HL-60/S4 treated with phorbol 12-myristate 13-acetate at 8.2 ng/mL for 4 days and 3 days (cell line): ENCODE measurements at regions not wholly inside any gene's neighbourhood (a gene's known extent, or its start where the extent isn't known, plus 50 kb on each side); places are given as distances from the start of the nearest gene placed in this dataset.

ENCODE experiments used
- in situ Hi-C: fragments of 300-500 bp; cut with MboI; formaldehyde crosslinking; loops from 2 replicates; pipeline ENCODE4 v1.15.0; 2022; ENCODE audit warnings: low sequenced_read_pairs

DNA sequence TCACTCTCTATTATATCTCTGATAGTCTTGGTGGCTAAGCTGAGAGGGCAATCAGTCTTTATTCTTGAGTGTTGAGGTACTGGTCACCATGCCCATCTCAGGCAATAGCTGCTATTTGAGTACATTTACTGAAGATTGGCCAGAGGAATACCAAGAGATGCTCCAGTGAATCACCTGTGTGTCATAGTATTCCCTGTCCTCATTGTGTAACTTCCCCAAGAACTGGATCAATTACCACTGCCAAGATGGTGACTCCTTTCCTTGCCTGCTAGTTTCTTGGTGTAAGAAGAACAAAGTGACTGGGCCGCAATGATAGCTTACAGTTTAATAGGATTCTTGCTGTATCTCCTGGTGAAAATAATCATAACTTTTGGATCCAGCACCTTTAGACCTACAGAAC, 418.7 kb upstream of the KIF2A start:
- in situ Hi-C loops: no loop called here

DNA sequence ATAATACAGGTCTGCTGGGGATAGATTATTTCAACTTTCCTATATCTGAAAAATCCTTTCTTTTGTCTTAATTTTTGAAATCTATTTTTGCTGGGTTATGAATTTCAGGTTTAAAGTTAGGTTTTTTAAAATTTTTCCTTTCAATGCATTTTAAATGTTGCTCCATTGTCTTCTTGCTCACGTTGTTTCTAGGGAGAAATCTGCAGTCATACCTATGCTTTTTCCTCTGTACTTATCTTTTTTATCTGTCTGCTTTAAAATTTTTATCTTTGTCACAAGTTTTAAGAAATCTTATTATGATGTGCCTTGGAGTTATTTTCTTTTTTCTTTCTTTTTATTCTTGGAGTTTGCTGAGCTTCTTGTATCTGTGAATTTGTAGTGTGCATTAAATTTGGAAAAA, 412.0 kb upstream of the KIF2A start:
- in situ Hi-C loops: no loop called here

GRCh38 chr5:61896811-61897210, 409.2 kb upstream of the KIF2A start:
- in situ Hi-C loops: no loop called here

DNA sequence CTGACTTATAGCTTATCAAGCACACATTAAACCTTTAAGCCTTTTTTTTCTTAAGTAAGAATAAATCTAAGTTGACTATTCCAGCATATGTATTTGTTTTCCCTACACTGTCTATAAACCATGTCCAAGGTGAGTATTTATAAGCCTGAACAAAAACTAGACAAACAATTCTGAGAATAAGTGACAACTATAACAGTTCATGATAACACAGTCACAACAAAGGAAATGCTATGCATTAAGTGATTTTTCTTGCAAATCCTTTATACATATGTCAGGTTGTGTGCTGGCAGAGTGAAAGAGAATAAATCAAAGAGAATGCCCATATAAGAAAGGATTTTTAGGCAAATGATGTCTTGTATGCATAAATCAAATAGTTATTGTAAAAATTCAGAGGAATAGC, 408.8 kb upstream of the KIF2A start:
- in situ Hi-C loops: no loop called here

GRCh38 chr5:61901997-61902396, 404.0 kb upstream of the KIF2A start:
- in situ Hi-C loops: no loop called here

DNA sequence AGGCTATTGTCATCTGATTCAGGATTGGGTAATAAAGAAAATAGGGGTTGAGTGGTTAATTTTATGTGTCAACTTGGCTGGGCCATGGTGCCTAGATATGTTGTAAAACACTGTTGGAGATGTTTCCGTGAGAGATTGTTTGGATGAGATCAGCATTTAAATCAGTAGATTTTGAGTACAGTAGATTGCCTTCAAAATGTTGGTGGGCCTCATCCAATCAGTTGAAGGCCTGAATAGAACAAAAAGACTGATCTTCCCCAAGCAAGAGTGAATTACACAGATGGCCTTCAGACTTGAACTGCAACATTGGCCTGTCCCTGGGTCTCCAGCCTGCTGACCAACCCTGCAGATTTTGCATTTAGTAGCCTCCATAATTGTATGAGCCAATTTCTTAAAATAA, 401.3 kb upstream of the KIF2A start:
- in situ Hi-C loops: no loop called here

DNA sequence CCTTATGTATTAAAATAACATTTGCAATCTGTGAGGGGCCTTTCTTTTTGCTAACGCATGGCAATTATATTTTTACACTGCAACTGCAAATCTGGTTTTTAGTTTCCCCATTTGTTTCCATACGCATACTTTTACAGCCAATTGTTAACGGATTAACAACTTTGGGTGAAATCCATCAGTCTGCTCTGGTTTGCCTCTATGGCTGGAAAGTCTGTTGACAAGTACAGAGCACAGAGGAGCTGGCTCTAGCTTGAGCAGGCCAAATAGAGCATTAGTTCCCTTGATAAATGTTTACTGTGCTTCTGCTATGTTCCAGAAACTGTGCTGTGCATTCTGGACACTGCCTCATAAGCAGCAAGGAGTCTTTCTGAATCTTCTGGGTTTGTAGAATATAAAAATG, 400.4 kb upstream of the KIF2A start:
- in situ Hi-C loops: no loop called here

DNA sequence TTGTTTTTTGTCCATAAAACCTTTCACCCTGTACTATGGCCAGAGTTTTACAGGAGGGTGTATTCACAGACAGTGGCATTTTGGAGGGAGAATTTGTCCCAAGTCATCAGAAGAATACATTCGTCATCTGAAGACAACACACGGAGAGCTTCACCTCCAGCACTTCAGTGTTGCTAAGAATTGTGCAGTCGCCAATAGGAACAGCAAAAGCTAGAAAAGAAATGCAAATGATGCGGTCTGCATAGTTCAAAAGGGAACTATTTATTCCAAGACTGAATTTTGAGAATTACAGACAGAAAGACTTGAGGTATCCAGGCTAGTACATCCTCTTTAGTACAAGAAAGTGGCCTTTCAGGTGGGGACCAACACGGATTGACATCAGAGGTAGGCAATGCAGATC, 399.2 kb upstream of the KIF2A start:
- in situ Hi-C loops: no loop called here

GRCh38 chr5:61907995-61908394, 398.0 kb upstream of the KIF2A start:
- in situ Hi-C loops: no loop called here

DNA sequence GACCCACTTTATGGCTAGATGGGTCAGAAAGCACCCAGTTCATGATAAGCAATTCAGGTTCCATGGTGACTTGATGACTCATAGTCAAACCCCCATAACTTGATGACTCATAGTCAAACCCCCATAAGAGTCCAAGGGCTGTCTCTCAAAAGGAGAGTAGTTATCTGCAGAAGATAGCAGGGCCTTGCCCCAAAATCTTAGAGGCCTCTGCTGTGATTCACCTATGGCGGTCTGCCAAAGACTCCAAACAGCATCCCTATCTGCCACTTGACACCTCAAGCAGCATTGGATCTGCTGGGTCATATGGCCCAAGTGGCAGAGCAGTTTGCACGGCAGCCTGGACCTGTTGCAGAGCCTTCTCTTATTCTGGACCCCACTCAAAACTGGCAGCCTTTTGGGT, 395.2 kb upstream of the KIF2A start:
- in situ Hi-C loops: no loop called here

DNA sequence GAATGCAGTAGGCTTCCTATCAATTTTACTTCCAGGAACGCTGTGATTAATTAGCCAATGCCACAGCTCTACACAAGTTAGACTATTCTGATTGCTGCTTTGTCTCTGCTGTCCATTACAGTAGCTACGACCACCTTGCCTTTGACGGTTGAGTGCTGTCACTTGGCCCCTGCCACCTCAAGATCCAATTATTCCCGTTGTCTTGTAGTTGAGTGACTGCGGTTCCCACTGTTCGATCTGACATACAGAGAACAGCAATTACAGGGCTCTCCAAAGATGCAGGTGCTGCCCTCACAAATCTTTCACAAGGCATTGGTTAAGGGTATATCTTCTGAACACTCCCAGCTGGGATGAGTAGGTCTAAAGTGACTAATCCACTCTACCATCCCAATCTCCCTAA, 393.4 kb upstream of the KIF2A start:
- in situ Hi-C loops: no loop called here

GRCh38 chr5:61915646-61916045, 390.4 kb upstream of the KIF2A start:
- in situ Hi-C loops: no loop called here

DNA sequence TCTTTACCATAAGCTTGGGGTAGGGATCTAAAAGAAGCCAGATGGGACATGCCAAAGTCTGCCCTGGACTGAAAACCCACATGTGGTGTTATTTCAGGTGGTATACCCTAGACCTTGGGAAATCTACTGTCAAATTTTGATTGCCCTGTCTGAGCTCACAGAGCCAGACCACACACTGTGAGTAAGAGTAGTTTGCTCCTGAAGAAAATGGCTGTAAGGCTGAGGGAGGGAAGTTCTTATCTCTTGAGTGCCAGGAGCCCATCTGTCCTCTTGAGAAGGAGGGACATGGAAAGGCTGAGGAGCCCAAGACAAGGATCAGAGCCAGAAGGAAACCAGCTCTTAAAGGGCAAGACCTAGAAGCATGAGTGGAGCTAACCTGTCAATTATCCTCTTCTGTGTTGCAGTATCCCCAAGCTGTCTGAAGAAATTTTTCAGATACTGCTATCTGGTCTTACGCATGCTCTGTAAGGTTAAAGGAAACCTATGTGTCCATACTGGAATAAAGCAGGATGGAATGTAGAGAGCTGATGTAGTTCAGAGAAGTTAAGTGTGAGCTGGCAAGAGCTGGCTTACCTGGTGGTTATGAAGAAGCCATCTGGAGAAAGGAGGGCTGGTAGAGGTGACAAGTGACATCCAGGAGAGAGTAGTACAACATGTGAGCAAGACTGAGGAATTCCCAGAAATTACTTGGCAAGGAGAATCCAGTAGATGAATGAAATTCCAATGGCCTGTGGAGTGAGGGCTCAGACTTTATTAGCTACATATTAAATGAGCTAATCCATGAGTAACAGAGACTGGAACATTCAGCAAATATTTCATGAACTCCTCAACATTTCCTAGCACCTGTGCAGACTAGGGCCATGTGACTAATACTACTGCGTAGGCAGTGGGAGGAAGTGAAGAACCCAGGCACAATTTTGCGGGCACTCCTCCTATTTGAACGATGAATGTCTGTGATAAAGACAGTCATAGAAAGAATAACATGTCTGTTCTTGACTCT, 389.1 kb upstream of the KIF2A start:
- in situ Hi-C loops: no loop called here

GRCh38 chr5:61918611-61919010, 387.4 kb upstream of the KIF2A start:
- in situ Hi-C loops: no loop called here

- in situ Hi-C loops: no loop called here
These were observed 386.1 kb upstream of the KIF2A start for GRCh38 chr5:61919920-61920319.

DNA sequence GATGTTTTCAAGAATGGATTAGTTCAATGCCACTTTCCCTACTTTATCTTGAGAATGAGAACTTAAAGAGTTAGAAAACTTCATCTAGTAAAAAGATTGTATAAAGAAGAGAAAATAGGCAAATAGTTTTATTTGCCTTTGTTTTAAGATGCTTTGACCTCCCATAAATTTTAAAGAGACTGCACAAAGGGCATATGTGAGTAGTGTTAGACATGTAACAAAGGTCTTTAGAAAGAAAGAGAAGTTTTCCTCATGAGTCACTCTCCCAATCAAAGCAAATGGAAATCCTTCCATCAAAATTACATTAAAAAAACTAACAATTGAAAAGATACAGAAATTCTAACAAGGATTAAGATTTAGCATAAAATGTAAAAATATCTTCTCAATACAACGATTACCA, 381.8 kb upstream of the KIF2A start:
- in situ Hi-C loops: no loop called here

GRCh38 chr5:61926911-61927310, 379.1 kb upstream of the KIF2A start:
- in situ Hi-C loops: no loop called here

- in situ Hi-C loops: no loop called here
These were observed 374.8 kb upstream of the KIF2A start for GRCh38 chr5:61931236-61931635.

DNA sequence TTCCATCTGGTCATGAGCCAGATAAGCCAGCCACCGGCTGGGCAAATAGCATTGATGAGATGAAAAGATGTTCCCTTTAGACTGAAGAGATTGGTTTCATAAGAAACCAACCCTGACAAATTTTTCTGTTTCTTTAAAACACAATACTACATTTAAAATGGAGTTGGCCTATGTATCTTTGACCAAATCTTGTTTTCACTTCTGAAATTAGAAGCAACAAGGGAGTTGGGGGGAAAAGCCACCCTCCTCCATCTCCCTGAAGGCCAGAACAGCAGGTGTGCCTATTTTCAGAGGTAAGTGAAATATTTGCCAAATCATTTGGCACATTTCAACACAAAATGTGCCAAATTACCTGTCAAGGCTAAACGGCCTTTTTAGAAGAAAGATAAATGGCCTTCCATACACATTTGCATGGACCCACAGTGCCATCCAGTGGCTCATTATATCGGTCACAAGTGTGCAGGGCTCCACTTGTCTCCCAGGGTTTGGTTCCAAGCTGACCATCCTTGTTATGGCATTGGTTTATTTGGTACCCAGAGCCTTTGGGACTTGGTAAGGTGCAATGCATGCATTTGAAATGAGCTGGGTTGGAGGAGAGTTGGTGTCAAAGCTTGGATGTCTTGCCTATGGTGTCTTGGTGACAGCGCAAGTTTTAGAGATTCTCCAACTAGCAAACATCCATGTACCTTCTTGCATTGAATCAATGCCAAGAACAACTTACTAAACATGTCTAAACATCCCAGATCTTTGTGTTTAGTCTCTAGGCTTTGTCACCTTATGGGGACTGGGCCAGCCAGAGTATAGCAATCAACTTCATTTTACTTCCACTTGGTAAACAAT, 372.0 kb upstream of the KIF2A start:
- in situ Hi-C loops: no loop called here

- in situ Hi-C loops: no loop called here
These were observed 364.4 kb upstream of the KIF2A start for GRCh38 chr5:61941637-61942036.

- in situ Hi-C loops: no loop called here
These were observed 363.4 kb upstream of the KIF2A start for GRCh38 chr5:61942462-61943049.

- in situ Hi-C loops: no loop called here
These were observed 362.3 kb upstream of the KIF2A start for GRCh38 chr5:61943713-61944112.
